ENCODE measurements at regions not wholly inside any gene's neighbourhood (a gene's known extent, or its start where the extent isn't known, plus 50 kb on each side); places are given as distances from the start of the nearest gene placed in this dataset.

DNA sequence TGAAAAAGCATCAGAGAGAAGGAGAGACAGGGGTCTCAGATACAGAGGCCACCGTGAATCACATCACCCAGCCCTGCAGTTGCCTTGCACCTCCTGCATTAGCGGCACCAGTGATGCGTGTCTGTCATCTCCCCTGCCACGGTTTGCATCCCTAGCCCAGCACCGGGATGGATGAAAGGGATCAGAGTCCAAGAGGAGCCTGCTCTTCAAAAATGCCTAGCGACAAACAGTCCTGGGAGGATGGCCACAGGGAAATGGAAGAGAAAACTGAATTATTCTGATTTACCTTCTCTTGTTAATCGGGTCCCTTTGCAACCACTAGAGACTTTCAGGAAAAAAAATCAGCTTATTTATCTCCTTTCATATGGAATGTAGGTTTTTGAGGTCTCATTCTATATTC, 495.6 kb upstream of the KIRREL3 start:
- Histone ChIP-seq H3K9me3 (peaks cover 0 to 7% (median 3%) of the 10 kb centered on the region in 4 donors), H3K27me3 (no peaks in the 10 kb centered on the region), H3K4me1 (no peaks in the 10 kb centered on the region), H3K4me3 (no peak overlapping the region), H3K36me3 (no peaks in the 10 kb centered on the region), H3K27ac (replicated peaks in 1 of 4) (no peak overlapping the region)
- 83% methylated on average over 7 of the region's 7 CpGs for WGBS
- DNase-seq (ENCODE audit: extremely low spot score), result peak; percentile 60
- TF ChIP-seq POLR2AphosphoS5 (IDR thresholded peaks at IDR 0.05), result no peak
- TF ChIP-seq, protein P1, sequence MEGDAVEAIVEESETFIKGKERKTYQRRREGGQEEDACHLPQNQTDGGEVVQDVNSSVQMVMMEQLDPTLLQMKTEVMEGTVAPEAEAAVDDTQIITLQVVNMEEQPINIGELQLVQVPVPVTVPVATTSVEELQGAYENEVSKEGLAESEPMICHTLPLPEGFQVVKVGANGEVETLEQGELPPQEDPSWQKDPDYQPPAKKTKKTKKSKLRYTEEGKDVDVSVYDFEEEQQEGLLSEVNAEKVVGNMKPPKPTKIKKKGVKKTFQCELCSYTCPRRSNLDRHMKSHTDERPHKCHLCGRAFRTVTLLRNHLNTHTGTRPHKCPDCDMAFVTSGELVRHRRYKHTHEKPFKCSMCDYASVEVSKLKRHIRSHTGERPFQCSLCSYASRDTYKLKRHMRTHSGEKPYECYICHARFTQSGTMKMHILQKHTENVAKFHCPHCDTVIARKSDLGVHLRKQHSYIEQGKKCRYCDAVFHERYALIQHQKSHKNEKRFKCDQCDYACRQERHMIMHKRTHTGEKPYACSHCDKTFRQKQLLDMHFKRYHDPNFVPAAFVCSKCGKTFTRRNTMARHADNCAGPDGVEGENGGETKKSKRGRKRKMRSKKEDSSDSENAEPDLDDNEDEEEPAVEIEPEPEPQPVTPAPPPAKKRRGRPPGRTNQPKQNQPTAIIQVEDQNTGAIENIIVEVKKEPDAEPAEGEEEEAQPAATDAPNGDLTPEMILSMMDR (IDR thresholded peaks at IDR 0.05), result no peak
- TF ChIP-seq POLR2A (IDR thresholded peaks at IDR 0.05; ENCODE audit: low read depth), result no peak
- TF ChIP-seq EP300 (IDR thresholded peaks at IDR 0.05), result no peak
- intact Hi-C loops (cut with DNase I), result no loop called here

DNA sequence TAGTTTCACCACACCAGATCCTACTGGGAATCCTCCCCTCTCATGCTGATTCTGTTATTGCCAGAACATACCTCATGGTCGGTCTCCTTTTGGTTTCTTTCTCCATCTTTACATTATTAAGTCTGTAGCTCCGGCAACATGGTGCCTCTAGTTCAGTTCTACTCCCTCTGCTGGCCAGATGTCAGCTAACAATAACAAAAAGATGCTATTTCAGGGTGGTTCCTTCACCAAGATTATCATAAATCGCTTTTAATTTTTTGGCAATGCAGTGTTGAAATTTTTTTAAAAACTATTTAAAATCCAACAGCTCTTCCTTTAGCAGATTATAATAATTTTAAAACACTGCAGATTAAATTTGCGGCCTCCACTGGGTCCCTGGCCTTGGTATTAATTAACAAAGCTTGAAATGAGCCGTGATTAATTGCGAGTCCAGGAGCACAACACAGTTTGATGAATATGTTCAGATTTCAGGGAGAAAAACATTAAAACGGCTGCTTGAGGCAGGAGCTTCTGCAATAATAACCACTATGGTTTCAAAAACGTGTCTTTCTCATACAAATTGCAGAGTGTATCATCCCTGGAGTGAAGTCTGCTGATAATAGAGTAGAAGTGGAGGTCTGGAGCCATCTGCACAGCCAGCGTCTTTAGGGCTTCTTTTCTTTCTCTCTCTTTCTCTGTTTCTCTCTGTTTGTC, 492.9 kb upstream of the KIRREL3 start:
- H3K36me3 ChIP-seq, result no peaks in the 10 kb centered on the region
- H3K27me3 ChIP-seq, result no peaks in the 10 kb centered on the region
- no peak overlapping the region for H3K27ac ChIP-seq (replicated peaks in 1 of 4)
- H3K9me3 ChIP-seq, result peaks cover 0 to 9% (median 3%) of the 10 kb centered on the region in 4 donors
- peak; percentile 24 for DNase-seq (ENCODE audit: extremely low spot score)
- no peak overlapping the region for H3K4me3 ChIP-seq
- WGBS, result 61% methylated on average over 9 of the region's 9 CpGs
- TF ChIP-seq POLR2AphosphoS5 (IDR thresholded peaks at IDR 0.05) (no peak), POLR2A (IDR thresholded peaks at IDR 0.05; ENCODE audit: low read depth) (no peak), EP300 (IDR thresholded peaks at IDR 0.05) (no peak)
- TF ChIP-seq, protein P1 (IDR thresholded peaks at IDR 0.05), result no peak
- no peaks in the 10 kb centered on the region for H3K4me1 ChIP-seq
- intact Hi-C loops (cut with DNase I), result no loop called here

DNA sequence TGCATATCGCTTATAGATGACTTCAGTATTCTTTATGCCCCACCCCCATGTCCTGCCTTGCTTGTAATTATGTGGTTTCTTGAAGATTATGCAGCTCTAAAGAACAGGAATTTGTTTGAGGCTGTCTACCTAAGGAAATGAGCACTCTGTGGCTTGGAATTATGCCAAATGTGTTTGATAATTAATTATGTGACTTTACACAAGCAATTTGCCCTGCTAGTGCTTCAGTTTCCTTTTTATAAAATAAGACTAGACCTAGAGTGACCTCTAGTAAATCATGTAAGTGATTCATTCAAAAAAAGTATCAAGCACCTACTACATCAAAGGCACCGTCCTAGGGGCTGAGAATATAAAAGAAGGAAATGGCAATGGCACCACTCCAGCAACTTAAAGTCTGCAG, 491.5 kb upstream of the KIRREL3 start:
- peaks cover 0 to 9% (median 3%) of the 10 kb centered on the region in 4 donors for H3K9me3 ChIP-seq
- intact Hi-C loops (cut with DNase I), result no loop called here
- H3K4me3 ChIP-seq, result no peak overlapping the region
- H3K27me3 ChIP-seq, result no peaks in the 10 kb centered on the region
- H3K36me3 ChIP-seq, result no peaks in the 10 kb centered on the region
- no peak overlapping the region for H3K27ac ChIP-seq (replicated peaks in 1 of 4)
- 51% methylated on average over 2 of the region's 2 CpGs for WGBS
- DNase-seq (ENCODE audit: extremely low spot score), result peak; percentile 26
- TF ChIP-seq POLR2A (IDR thresholded peaks at IDR 0.05; ENCODE audit: low read depth) (no peak), EP300 (IDR thresholded peaks at IDR 0.05) (no peak), POLR2AphosphoS5 (IDR thresholded peaks at IDR 0.05) (no peak)
- TF ChIP-seq, protein P1 (IDR thresholded peaks at IDR 0.05), result no peak
- H3K4me1 ChIP-seq, result no peaks in the 10 kb centered on the region

DNA sequence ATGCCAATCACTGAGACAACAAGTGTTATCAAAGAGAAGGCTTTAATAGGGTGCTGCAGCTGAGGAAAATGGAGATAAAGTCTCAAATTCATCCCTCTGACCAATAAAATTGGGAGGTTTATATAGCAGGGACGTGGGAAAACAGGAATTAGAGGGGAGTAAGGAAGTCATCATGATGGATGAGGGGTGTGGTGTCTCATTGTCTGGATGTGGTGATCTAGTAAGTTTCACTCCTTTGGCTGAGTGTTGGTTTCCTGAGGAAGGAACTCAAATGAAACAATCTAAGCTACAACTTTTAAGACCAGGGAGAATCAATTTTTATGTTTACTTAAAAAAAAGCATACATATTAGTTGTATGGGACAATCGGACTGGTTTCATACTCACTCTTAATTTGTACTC, 491.0 kb upstream of the KIRREL3 start:
- H3K4me3 ChIP-seq, result no peak overlapping the region
- TF ChIP-seq, protein P1 (IDR thresholded peaks at IDR 0.05), result no peak
- TF ChIP-seq EP300 (IDR thresholded peaks at IDR 0.05) (no peak), POLR2AphosphoS5 (IDR thresholded peaks at IDR 0.05) (no peak), POLR2A (IDR thresholded peaks at IDR 0.05; ENCODE audit: low read depth) (no peak)
- peak; percentile 34 for DNase-seq (ENCODE audit: extremely low spot score)
- H3K9me3 ChIP-seq, result peaks cover 0 to 9% (median 3%) of the 10 kb centered on the region in 4 donors
- H3K4me1 ChIP-seq, result no peaks in the 10 kb centered on the region
- intact Hi-C loops (cut with DNase I), result no loop called here
- WGBS, result 49% methylated on average over 2 of the region's 2 CpGs
- no peak overlapping the region for H3K27ac ChIP-seq (replicated peaks in 1 of 4)
- no peaks in the 10 kb centered on the region for H3K27me3 ChIP-seq
- no peaks in the 10 kb centered on the region for H3K36me3 ChIP-seq

DNA sequence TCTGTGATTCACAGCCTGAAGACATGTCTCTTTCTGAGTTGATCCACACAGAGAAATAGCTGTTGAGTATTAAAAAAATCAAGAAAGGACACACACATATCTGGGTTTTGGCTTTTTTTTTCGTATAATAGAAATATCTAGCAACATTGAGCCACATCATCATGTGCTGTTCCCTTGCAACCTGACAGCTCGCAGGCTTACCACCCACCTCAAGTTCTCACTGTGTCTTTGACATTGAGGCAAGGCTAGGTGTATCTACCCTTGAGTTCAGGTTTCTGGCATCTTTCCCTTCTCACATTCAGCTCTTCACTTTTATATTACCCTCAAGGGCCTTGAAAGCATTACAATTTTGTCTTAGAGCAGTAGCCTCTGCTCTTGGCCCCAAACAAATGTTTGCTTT, 490.3 kb upstream of the KIRREL3 start:
- TF ChIP-seq POLR2A (IDR thresholded peaks at IDR 0.05; ENCODE audit: low read depth), result no peak
- TF ChIP-seq EP300 (IDR thresholded peaks at IDR 0.05), result no peak
- TF ChIP-seq POLR2AphosphoS5 (IDR thresholded peaks at IDR 0.05), result no peak
- TF ChIP-seq, protein P1 (IDR thresholded peaks at IDR 0.05), result no peak
- 84% methylated on average over 2 of the region's 2 CpGs for WGBS
- no peaks in the 10 kb centered on the region for H3K4me1 ChIP-seq
- no peaks in the 10 kb centered on the region for H3K36me3 ChIP-seq
- intact Hi-C loops (cut with DNase I), result no loop called here
- H3K9me3 ChIP-seq, result peaks cover 0 to 9% (median 3%) of the 10 kb centered on the region in 4 donors
- no peak overlapping the region for H3K27ac ChIP-seq (replicated peaks in 1 of 4)
- no peak overlapping the region for H3K4me3 ChIP-seq
- DNase-seq (ENCODE audit: extremely low spot score), result peak; percentile 42
- no peaks in the 10 kb centered on the region for H3K27me3 ChIP-seq
